ENCODE measurements at regions not wholly inside any gene's neighbourhood (a gene's known extent, or its start where the extent isn't known, plus 50 kb on each side); places are given as distances from the start of the nearest gene placed in this dataset.

GRCh38 chr5:133715616-133716015 lies 103.3 kb upstream of the FSTL4 start:
- DNase-seq (ENCODE audit: low spot score) (no peak), FAIRE-seq (no peak)

- DNase-seq (ENCODE audit: low spot score) (no peak), FAIRE-seq (no peak)
These were observed 102.9 kb upstream of the FSTL4 start for GRCh38 chr5:133715216-133715615.

- FAIRE-seq (no peak), DNase-seq (ENCODE audit: low spot score) (no peak)
These were observed 102.0 kb upstream of the FSTL4 start for GRCh38 chr5:133714161-133714915.

GRCh38 chr5:133713751-133714150 lies 101.4 kb upstream of the FSTL4 start:
- FAIRE-seq = no peak

GRCh38 chr5:133713209-133713608 lies 100.9 kb upstream of the FSTL4 start:
- DNase-seq (ENCODE audit: low spot score) (no peak), FAIRE-seq (no peak)

More at GRCh38 chr5:133713751-133714150, 101.4 kb upstream of the FSTL4 start:
- DNase-seq (ENCODE audit: low spot score) = no peak

GRCh38 chr5:133712562-133712961 lies 100.2 kb upstream of the FSTL4 start:
- FAIRE-seq = no peak

GRCh38 chr5:133709209-133709725 lies 96.9 kb upstream of the FSTL4 start:
- DNase-seq (ENCODE audit: low spot score) (no peak), FAIRE-seq (no peak)

More at GRCh38 chr5:133712562-133712961, 100.2 kb upstream of the FSTL4 start:
- DNase-seq (ENCODE audit: low spot score) = no peak

- no peak for FAIRE-seq
- no peak for DNase-seq (ENCODE audit: low spot score)
These were observed 96.0 kb upstream of the FSTL4 start for GRCh38 chr5:133708331-133708850.

GRCh38 chr5:133707629-133708028 lies 95.3 kb upstream of the FSTL4 start:
- DNase-seq (ENCODE audit: low spot score) = no peak
- no peak for FAIRE-seq

- DNase-seq (ENCODE audit: low spot score) = no peak
- no peak for FAIRE-seq
These were observed 94.4 kb upstream of the FSTL4 start for GRCh38 chr5:133706506-133707430.

- DNase-seq (ENCODE audit: low spot score) (no peak), FAIRE-seq (no peak)
These were observed 93.0 kb upstream of the FSTL4 start for GRCh38 chr5:133705331-133705730.

- DNase-seq (ENCODE audit: low spot score) (no peak), FAIRE-seq (no peak)
These were observed 92.1 kb upstream of the FSTL4 start for GRCh38 chr5:133704411-133704810.

GRCh38 chr5:133703935-133704334 lies 91.6 kb upstream of the FSTL4 start:
- no peak for FAIRE-seq
- DNase-seq (ENCODE audit: low spot score) = no peak

GRCh38 chr5:133702791-133703770 lies 90.7 kb upstream of the FSTL4 start:
- DNase-seq (ENCODE audit: low spot score) (no peak), FAIRE-seq (no peak)

GRCh38 chr5:133701871-133702270 lies 89.5 kb upstream of the FSTL4 start:
- DNase-seq (ENCODE audit: low spot score) = no peak
- no peak for FAIRE-seq

GRCh38 chr5:133700251-133700650 lies 87.9 kb upstream of the FSTL4 start:
- no peak for FAIRE-seq
- no peak for DNase-seq (ENCODE audit: low spot score)

- DNase-seq (ENCODE audit: low spot score) = no peak
These were observed 86.5 kb upstream of the FSTL4 start for GRCh38 chr5:133698646-133699526.

GRCh38 chr5:133698259-133698554 lies 85.9 kb upstream of the FSTL4 start:
- FAIRE-seq (peak; percentile 35), DNase-seq (ENCODE audit: low spot score) (no peak)

More at GRCh38 chr5:133698646-133699526, 86.5 kb upstream of the FSTL4 start:
- FAIRE-seq = no peak

GRCh38 chr5:133697536-133698258 lies 85.4 kb upstream of the FSTL4 start:
- DNase-seq (ENCODE audit: low spot score) (no peak), FAIRE-seq (no peak)

Data from urothelium cell line (cell line).